GM18951 (cell line): ENCODE measurements at regions not wholly inside any gene's neighbourhood (a gene's known extent, or its start where the extent isn't known, plus 50 kb on each side); places are given as distances from the start of the nearest gene placed in this dataset.
"Not testable (repeated sequence)": the region's sequence is repeated elsewhere in the genome, so short reads cannot be mapped to it uniquely, and the experiment has no call there.

Source experiments
- POLR2A ChIP-seq: IDR thresholded peaks from 4 replicates; pipeline ENCODE4 v1.6.1; 2011; ENCODE audit warnings: mild to moderate bottlenecking; ENCODE audit not compliant: insufficient read length, insufficient read depth; ENCODE audit errors: extremely low read depth
- in situ Hi-C: fragments of 300-500 bp; cut with MboI; formaldehyde crosslinking; loops from one replicate; pipeline ENCODE4 v1.12.0; 2022; ENCODE audit warnings: low sequenced_read_pairs, mixed read lengths, inconsistent platforms; ENCODE audit not compliant: unreplicated experiment

- in situ Hi-C loops: no loop called here
- TF ChIP-seq POLR2A: no peak
These were observed 97.8 kb downstream of the DACT1 start for GRCh38 chr14:58735596-58735995.

GRCh38 chr14:58736606-58737005, 98.8 kb downstream of the DACT1 start:
- in situ Hi-C loops: no loop called here
- no peak for TF ChIP-seq POLR2A

GRCh38 chr14:58737511-58737910, 99.7 kb downstream of the DACT1 start:
- no peak for TF ChIP-seq POLR2A
- in situ Hi-C loops: no loop called here

GRCh38 chr14:58738189-58738836, 100.6 kb downstream of the DACT1 start:
- no peak for TF ChIP-seq POLR2A
- in situ Hi-C loops: no loop called here

GRCh38 chr14:58738876-58739275, 101.1 kb downstream of the DACT1 start:
- in situ Hi-C loops: no loop called here
- TF ChIP-seq POLR2A: no peak

GRCh38 chr14:58739674-58740073, 101.9 kb downstream of the DACT1 start:
- in situ Hi-C loops: no loop called here
- no peak for TF ChIP-seq POLR2A

- in situ Hi-C loops: no loop called here
- TF ChIP-seq POLR2A: no peak
These were observed 102.7 kb downstream of the DACT1 start for GRCh38 chr14:58740379-58740935.

GRCh38 chr14:58744801-58745394, 107.1 kb downstream of the DACT1 start:
- in situ Hi-C loops: no loop called here
- TF ChIP-seq POLR2A: no peak

GRCh38 chr14:58746261-58746660, 108.5 kb downstream of the DACT1 start:
- in situ Hi-C loops: no loop called here
- no peak for TF ChIP-seq POLR2A

GRCh38 chr14:58746701-58747100, 108.9 kb downstream of the DACT1 start:
- in situ Hi-C loops: no loop called here

GRCh38 chr14:58747181-58747580, 109.4 kb downstream of the DACT1 start:
- TF ChIP-seq POLR2A: no peak
- in situ Hi-C loops: no loop called here

More at GRCh38 chr14:58746701-58747100, 108.9 kb downstream of the DACT1 start:
- no peak for TF ChIP-seq POLR2A

GRCh38 chr14:58748251-58748650, 110.5 kb downstream of the DACT1 start:
- in situ Hi-C loops: not testable (repeated sequence)

- TF ChIP-seq POLR2A: no peak
- in situ Hi-C loops: no loop called here
These were observed 111.4 kb downstream of the DACT1 start for GRCh38 chr14:58749066-58749669.
